Gastroesophageal sphincter (tissue), 3 donors: ENCODE measurements at regions not wholly inside any gene's neighbourhood (a gene's known extent, or its start where the extent isn't known, plus 50 kb on each side); places are given as distances from the start of the nearest gene placed in this dataset.

ENCODE experiments used
- POLR2A ChIP-seq, 2 donors: fragments of 450-650 bp; IDR thresholded peaks; one replicate each; pipeline ENCODE4 v1.6.1; 2017; ENCODE audit warnings: antibody characterized with exemption in 2 of 2, mild to moderate bottlenecking in 2 of 2, moderate library complexity in 1 of 2
- TF ChIP-seq, protein P1 (sequence below), 4 experiments: fragments of 200-600 bp in 2 of 4; fragments of 450-650 bp in 2 of 4; sonication (generic) in 1 of 4; IDR thresholded peaks; one replicate each; pipeline ENCODE4 v1.5.1; 2017 to 2019; ENCODE audit warnings: antibody characterized with exemption in 4 of 4, mild to moderate bottlenecking in 2 of 4, moderate library complexity in 2 of 4

DNA sequence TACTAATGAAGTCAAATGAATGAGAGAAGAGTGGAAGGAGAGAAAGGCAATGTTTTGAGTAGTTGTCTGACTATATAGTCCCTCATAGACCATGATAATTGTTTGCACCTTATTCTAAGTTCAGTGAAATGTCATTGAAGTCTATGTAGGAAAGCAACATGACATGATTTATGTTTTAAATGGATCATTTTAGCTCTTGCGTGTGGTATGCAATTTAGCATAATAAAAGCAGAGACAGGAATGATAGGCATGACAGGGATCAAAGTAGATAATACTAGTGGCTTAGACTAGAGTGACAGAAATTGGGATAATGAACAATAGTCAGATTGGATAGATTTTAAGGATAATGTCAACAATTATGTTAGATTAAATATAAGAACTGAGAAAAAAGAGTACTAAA is 132.5 kb downstream of the PYDC2 start:
- TF ChIP-seq, protein P1, sequence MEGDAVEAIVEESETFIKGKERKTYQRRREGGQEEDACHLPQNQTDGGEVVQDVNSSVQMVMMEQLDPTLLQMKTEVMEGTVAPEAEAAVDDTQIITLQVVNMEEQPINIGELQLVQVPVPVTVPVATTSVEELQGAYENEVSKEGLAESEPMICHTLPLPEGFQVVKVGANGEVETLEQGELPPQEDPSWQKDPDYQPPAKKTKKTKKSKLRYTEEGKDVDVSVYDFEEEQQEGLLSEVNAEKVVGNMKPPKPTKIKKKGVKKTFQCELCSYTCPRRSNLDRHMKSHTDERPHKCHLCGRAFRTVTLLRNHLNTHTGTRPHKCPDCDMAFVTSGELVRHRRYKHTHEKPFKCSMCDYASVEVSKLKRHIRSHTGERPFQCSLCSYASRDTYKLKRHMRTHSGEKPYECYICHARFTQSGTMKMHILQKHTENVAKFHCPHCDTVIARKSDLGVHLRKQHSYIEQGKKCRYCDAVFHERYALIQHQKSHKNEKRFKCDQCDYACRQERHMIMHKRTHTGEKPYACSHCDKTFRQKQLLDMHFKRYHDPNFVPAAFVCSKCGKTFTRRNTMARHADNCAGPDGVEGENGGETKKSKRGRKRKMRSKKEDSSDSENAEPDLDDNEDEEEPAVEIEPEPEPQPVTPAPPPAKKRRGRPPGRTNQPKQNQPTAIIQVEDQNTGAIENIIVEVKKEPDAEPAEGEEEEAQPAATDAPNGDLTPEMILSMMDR (IDR thresholded peaks at IDR 0.05) = no peak
- no peak for TF ChIP-seq POLR2A (IDR thresholded peaks at IDR 0.05)
